ENCODE measurements at regions not wholly inside any gene's neighbourhood (a gene's known extent, or its start where the extent isn't known, plus 50 kb on each side); places are given as distances from the start of the nearest gene placed in this dataset.

DNA sequence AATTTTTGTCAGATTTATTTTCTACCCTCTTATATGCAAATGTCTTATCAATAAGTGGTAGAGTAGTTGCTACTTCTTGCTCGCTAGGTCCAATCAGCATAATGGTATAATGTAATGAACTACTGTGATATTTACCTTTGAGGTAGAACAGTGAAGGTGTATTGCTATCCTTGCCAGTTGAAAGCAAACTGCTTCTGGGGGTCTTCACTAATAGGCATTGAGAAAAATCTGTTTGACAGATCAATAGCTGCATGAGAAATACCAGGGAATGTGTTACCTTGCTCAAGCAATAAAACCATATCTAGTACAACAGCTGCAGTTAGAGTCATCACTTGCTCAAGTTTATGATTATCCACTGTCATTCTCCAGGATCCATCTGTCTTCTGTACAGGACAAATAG is 50.1 kb upstream of the EFEMP1 start:
- no peak for DNase-seq

- DNase-seq: no peak
Measured at GRCh38 chr2:55976681-55977080, 53.1 kb upstream of the EFEMP1 start.

DNA sequence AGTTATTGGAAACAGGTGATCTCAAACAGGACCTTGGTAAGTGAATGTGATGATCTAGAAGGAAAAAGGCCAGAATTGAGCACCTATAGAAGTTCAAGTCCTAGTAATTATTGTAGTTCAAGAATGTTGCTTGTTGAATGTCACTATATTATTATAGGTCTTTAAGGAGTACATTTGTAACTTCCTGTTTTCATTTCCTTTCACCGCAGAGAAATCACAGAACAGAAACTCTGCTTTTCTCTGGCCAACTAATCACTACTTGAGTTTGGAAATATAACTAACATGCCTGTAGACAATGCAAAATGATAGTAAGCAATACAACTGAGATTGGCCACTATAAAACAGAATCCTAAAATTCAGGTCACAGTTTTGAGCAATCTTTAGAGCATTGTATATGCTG is 61.8 kb upstream of the EFEMP1 start:
- DNase-seq: no peak

- DNase-seq: no peak
Measured at GRCh38 chr2:55986001-55986400, 62.4 kb upstream of the EFEMP1 start.

DNA sequence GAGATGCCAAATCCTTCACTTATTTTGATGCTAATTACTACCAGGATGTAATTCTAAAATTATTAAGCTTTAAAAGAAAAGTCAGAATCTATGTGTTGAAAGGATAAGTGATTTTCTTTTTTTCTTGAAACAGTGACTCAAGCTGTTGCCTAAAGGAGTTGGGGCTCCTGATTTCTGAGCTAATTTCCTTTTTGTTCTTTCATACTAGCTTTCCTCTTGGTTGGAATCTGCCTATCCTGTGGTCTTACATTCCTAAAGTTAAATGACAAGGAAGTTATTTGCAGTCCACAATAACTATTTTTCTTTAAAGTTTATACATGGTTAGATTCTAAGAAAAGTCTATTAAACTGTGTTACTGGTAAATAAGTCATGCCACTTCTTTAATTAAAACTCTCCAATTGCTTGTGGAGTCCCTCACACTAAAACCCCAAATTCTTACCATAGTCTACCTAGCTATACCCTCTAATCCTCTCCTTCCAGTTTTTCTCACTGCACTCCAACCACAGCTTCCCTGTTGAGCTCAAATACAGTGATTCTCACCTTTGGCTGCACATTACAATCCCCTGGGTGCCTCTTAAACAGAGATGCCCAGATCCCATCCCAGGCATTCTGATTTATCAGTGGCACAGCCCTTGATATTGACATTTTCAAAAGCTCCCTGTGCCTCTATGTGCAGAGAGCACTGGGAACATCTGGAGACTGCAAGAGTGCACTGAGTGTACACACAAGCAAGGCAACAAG is 63.3 kb upstream of the EFEMP1 start:
- no peak for DNase-seq

DNA sequence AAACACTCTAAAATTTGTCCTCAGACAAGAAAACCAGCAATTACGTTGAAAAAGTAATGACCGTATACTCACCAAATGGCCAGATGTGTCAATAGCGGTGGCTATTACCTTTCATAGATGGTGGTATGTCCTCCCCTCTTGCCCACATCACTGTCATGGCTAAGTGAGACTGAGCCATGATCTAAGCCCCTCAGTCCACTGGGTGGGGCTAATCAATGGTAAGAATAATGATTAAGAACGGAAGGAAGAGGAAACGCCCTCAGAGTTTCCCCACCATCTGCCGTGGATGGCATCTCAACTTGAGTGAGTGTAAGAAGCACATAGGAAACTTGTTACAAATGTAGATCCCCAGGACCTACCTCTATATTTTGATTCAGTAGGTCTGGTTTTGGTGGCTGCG is 65.8 kb upstream of the EFEMP1 start:
- no peak for DNase-seq

- DNase-seq: no peak
Measured at GRCh38 chr2:55992455-55992854, 68.9 kb upstream of the EFEMP1 start.

DNA sequence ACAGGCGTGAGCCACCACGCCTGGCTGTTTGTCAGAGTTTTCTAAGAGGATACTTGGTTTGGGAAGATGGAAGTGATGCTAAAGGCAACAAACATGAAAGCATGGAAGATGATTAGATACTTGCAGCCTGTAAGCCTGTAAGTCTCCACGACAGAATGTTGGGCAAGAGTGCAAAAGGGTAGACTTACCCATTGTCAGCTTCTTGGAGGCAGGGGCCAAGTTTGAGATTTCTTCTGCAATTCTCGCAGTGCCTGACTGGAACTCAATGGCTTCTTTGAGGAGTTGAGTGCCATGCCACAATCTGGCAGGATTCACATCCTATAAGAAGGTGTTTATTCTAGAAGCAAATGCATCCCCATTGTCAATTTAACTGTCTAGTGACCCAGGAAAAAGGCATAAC is 70.1 kb upstream of the EFEMP1 start:
- DNase-seq: no peak

DNA sequence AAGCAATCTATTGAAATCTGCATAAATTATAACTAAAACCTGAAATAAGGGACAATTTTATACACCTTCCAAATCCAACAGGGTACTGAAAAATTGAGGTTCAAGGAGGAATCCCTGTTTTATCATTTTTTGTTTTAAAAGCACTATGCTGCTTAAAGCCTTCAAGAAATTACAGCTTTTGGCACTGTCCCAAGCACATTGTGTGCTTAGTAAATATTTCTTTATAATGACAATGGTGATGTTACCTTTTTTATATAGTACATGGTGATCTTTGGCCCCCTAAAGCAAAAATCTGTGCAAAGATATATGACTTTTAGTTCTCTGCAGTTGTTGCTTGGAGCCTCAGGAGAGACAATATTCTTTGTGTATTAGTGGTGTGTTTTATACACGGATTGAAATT is 71.6 kb upstream of the EFEMP1 start:
- no peak for DNase-seq

- DNase-seq: no peak
Measured at GRCh38 chr2:55995902-55996301, 72.3 kb upstream of the EFEMP1 start.

DNA sequence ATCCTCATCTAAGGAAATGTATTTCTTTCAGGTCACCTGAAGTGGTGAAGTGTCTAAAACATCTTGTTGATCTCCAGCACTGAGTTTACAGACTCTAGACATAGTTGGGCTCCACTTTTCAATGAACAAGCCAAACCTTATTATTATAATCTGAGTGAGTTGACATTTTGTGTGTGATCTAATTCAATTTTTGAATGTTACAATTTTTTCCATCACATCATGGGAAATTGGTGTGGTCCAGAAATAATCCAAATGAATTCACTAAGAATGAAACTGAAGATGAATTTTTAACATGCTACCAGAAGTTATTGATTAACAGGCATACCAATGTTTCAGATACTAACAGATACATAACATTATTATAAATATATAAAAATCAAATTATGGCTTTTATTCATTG is 75.6 kb upstream of the EFEMP1 start:
- no peak for DNase-seq

- DNase-seq: no peak
Measured at GRCh38 chr2:55999790-56000189, 76.2 kb upstream of the EFEMP1 start.

GRCh38 chr2:56001947-56002346 is 78.4 kb upstream of the EFEMP1 start:
- DNase-seq: no peak

DNA sequence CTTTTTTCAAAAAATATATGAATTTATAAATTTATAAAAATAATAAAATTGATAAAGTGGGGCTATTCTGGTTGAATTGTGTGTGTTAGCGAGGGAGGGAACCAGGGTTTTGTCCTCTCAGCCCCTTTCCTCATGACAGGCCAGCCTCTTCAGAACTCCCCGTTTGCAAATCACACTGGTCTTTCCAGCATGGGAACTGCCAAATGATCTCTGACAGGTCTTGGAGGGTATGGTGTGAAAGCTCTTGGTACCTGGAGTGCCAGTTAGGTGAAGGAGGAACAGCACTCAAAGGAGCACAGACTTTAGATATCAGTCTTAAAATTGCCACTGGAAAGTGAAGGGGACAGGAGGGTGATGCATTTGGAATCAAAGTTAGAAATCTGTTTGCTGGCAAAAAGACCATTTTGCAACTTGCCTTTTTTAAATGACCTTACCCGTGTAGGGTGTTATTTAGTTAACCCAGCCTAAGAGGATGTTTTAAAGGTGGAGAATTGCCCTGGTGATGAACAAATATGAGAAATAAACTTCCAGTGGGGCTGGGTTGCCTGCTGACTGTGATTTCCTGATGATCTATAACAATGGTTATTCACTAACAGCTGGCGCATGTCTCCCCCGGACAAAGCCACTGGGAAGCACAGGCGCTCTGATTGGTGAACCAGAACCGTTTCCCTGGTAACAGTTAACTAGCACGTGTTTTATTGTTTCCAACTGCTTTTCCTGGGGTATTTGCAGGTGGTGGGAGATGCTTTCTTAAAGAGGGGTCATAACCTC is 85.3 kb upstream of the EFEMP1 start:
- no peak for DNase-seq

GRCh38 chr2:56009758-56010458 is 86.3 kb upstream of the EFEMP1 start:
- no peak for DNase-seq

GRCh38 chr2:56011624-56012023 is 88.0 kb upstream of the EFEMP1 start:
- DNase-seq: no peak

DNA sequence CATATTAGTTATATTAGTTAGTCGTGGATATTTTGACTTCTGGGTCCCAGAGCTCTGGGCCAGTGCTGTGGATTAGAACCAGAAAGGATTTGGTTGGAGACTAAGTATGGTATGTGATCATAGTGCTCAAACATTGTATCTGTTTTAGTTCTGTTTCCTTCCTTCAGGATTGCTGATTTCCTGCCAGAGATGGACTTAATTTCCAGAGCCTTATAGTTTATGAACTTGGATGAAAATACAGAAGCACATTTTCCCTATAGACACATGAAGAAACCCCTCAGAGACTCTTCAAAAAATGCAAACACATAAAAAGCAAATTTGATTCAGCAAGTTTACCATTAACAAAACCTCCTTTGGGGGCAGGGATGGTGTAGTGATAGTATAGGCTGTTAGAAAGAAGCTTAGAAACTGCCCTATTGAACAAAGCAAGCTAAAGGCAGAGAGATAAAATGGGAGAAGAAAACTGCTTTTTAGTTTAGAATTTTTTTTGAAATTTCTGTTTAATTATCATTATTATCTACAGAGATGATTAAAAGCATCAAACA is 88.7 kb upstream of the EFEMP1 start:
- no peak for DNase-seq

DNA sequence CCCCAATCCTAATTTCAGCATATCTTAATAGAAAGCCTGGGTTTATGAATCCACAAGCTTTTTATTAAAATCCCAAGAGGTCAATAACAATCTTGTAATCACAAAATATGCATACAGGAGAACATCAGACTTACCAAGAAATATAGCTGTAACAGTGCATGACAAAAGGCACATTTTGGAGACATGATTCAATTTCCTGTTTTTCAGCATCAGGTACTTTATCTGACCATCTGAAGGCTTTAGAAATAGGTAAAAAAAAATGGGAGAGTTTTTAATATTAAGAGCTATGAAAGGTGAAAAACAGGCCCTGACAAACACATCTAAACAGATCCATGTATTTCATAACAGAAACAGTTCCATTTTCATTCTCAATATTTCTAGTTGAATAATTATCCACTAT is 89.9 kb upstream of the EFEMP1 start:
- DNase-seq: no peak

- DNase-seq: no peak
Measured at GRCh38 chr2:56014046-56014730, 90.6 kb upstream of the EFEMP1 start.

GRCh38 chr2:56015711-56016115 is 92.1 kb upstream of the EFEMP1 start:
- DNase-seq: no peak

DNA sequence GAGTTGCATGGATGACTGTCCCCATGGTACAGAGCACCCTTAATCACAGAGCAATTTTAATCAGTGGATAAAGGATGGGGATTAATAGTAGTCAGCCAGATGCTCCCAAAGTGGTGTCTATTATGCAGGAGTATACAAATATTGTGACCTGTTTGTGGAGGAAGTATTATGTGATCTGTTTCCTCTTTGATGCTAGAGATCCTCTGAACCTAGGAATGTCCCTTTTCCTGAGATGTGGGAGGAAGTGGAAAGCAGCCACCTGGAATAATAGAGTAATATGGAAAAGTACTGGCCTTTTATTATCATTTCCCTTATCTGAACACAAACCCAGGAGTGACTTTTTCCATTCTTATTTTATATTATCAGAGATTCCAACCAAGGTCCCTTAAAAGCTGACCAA is 94.2 kb upstream of the EFEMP1 start:
- no peak for DNase-seq

- no peak for DNase-seq
Measured at GRCh38 chr2:56018267-56018666, 94.7 kb upstream of the EFEMP1 start.

DNA sequence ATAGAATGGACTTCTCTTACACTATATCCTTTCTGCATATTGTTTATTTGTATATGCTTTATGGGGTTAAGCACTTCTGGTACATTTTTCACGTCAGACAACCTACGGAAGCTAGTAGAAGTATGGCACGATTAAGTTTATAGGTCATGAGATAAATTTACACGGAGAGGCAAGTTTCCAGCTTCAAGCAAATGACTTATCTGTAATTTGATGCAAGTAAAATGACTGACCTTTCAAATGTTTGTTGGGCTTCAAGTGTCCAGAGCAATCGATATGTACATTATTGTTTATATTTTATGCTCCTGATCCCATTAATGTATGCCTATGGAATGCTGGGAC is 97.5 kb upstream of the EFEMP1 start:
- no peak for DNase-seq

Data from NCI-H1048 (cell line).